Mesendoderm (in vitro differentiated cells): ENCODE measurements at regions not wholly inside any gene's neighbourhood (a gene's known extent, or its start where the extent isn't known, plus 50 kb on each side); places are given as distances from the start of the nearest gene placed in this dataset.
"Not testable (repeated sequence)": the region's sequence is repeated elsewhere in the genome, so short reads cannot be mapped to it uniquely, and the experiment has no call there.

Experiments used
- DNase-seq: peaks from one replicate; pipeline ENCODE4 v3.0.0; 2013
- H2AK5ac ChIP-seq: 2 replicates; pipeline ENCODE4 v1.6.1; 2013; ENCODE audit warnings: low read length, inconsistent platforms
- H2BK120ac ChIP-seq: 2 replicates; pipeline ENCODE4 v1.6.1; 2013; ENCODE audit warnings: low read depth, mild to moderate bottlenecking, low read length, moderate library complexity, mixed read lengths
- H2BK15ac ChIP-seq: replicated peaks from 2 replicates; pipeline ENCODE4 v1.6.1; 2013; ENCODE audit warnings: low read depth, mild to moderate bottlenecking, moderate library complexity
- H2BK5ac ChIP-seq: 2 replicates; pipeline ENCODE4 v1.6.1; 2013; ENCODE audit warnings: low read length, inconsistent platforms
- H3K18ac ChIP-seq: 2 replicates; pipeline ENCODE4 v1.6.1; 2013; ENCODE audit warnings: mild to moderate bottlenecking, low read length, mixed read lengths
- H3K23ac ChIP-seq: one replicate; pipeline ENCODE4 v1.6.1; 2013; ENCODE audit warnings: low read length
- H3K27ac ChIP-seq: 2 replicates; pipeline ENCODE4 v1.5.1; 2013; ENCODE audit warnings: low read depth, mild to moderate bottlenecking, inconsistent platforms, low read length, moderate library complexity
- H3K27me3 ChIP-seq: 2 replicates; pipeline ENCODE4 v1.6.1; 2013; ENCODE audit warnings: low read length, control low read depth, mild to moderate bottlenecking, inconsistent platforms; ENCODE audit not compliant: insufficient read depth, poor library complexity
- H3K36me3 ChIP-seq: 2 replicates; pipeline ENCODE4 v1.6.1; 2013; ENCODE audit warnings: low read length, inconsistent platforms; ENCODE audit not compliant: control insufficient read depth, insufficient read depth
- H3K4ac ChIP-seq: one replicate; pipeline ENCODE4 v1.6.1; 2013; ENCODE audit warnings: low read depth, mild to moderate bottlenecking, low read length, moderate library complexity
- H3K4me1 ChIP-seq: 2 replicates; pipeline ENCODE4 v1.6.1; 2013; ENCODE audit warnings: low read depth, low read length, inconsistent platforms; ENCODE audit not compliant: control insufficient read depth
- H3K4me2 ChIP-seq: 2 replicates; pipeline ENCODE4 v1.6.1; 2013; ENCODE audit warnings: low read length
- H3K4me3 ChIP-seq: 2 replicates; pipeline ENCODE4 v1.5.1; 2013; ENCODE audit warnings: mild to moderate bottlenecking, low read length
- H3K56ac ChIP-seq: one replicate; pipeline ENCODE4 v1.6.1; 2013; ENCODE audit warnings: low read length
- H3K79me1 ChIP-seq: 2 replicates; pipeline ENCODE4 v1.6.1; 2013; ENCODE audit warnings: low read length, inconsistent platforms
- H3K79me2 ChIP-seq: 2 replicates; pipeline ENCODE4 v1.6.1; 2013; ENCODE audit warnings: mild to moderate bottlenecking, low read length; ENCODE audit not compliant: control insufficient read depth, insufficient read depth
- H3K9ac ChIP-seq: 2 replicates; pipeline ENCODE4 v1.6.1; 2013; ENCODE audit warnings: low read length, inconsistent platforms
- H4K5ac ChIP-seq: one replicate; pipeline ENCODE4 v1.6.1; 2013; ENCODE audit warnings: low read length
- H4K8ac ChIP-seq: one replicate; pipeline ENCODE4 v1.6.1; 2013; ENCODE audit warnings: low read depth, mild to moderate bottlenecking, control low read depth, low read length, moderate library complexity
- WGBS: extraction: QIAGEN DNeasy Blood & Tissue Kit; methylation state at CpG from one replicate; pipeline ENCODE4 v1.1.7; 2013; ENCODE audit warnings: low lambda C conversion rate, missing lambda C conversion rate; ENCODE audit not compliant: insufficient coverage; ENCODE audit errors: extremely low coverage; 5-methylcytosine and 5-hydroxymethylcytosine counted together

- H3K4me3 ChIP-seq, H2BK120ac ChIP-seq, H3K4me2 ChIP-seq, H3K4ac ChIP-seq, H3K18ac ChIP-seq, H3K23ac ChIP-seq, H4K5ac ChIP-seq, H2AK5ac ChIP-seq, H3K4me1 ChIP-seq, H2BK15ac ChIP-seq, H4K8ac ChIP-seq, H3K27ac ChIP-seq, H3K56ac ChIP-seq, H3K27me3 ChIP-seq, H2BK5ac ChIP-seq, H3K79me1 ChIP-seq, H3K79me2 ChIP-seq, DNase-seq, H3K9ac ChIP-seq, H3K36me3 ChIP-seq: not testable (repeated sequence)
- no CpG with 5 or more reads among the region's 2 CpGs for whole genome bisulfite sequencing
These were observed 99.6 kb downstream of the TPRA1 start for GRCh38 chr3:127491024-127491305.

GRCh38 chr3:127490271-127491023, 100.1 kb downstream of the TPRA1 start:
- H3K4me3 ChIP-seq = no peak overlapping the region
- H3K18ac ChIP-seq = no peak overlapping the region
- no peak overlapping the region for H2BK15ac ChIP-seq
- no peak overlapping the region for H2BK5ac ChIP-seq
- no peak overlapping the region for H4K5ac ChIP-seq
- H3K4ac ChIP-seq = no peak overlapping the region
- DNase-seq = no peak
- no peak overlapping the region for H3K9ac ChIP-seq
- H3K79me2 ChIP-seq = no peaks in the 10 kb centered on the region
- no peak overlapping the region for H3K4me2 ChIP-seq
- no peak overlapping the region for H3K27ac ChIP-seq
- no peaks in the 10 kb centered on the region for H3K79me1 ChIP-seq
- H3K4me1 ChIP-seq = no peaks in the 10 kb centered on the region
- no peak overlapping the region for H3K23ac ChIP-seq
- no CpG with 5 or more reads among the region's 7 CpGs for WGBS
- H3K27me3 ChIP-seq = no peaks in the 10 kb centered on the region
- no peak overlapping the region for H2AK5ac ChIP-seq
- no peak overlapping the region for H4K8ac ChIP-seq
- H3K56ac ChIP-seq = no peak overlapping the region
- H2BK120ac ChIP-seq = no peak overlapping the region
- H3K36me3 ChIP-seq = no peaks in the 10 kb centered on the region

GRCh38 chr3:127489357-127489756, 101.2 kb downstream of the TPRA1 start:
- no peak overlapping the region for H3K4me2 ChIP-seq
- H3K23ac ChIP-seq = no peak overlapping the region
- H3K79me2 ChIP-seq = no peaks in the 10 kb centered on the region
- H2BK120ac ChIP-seq = no peak overlapping the region
- H3K56ac ChIP-seq = no peak overlapping the region
- H3K9ac ChIP-seq = no peak overlapping the region
- H3K18ac ChIP-seq = no peak overlapping the region
- no peak overlapping the region for H3K4me3 ChIP-seq
- no peak overlapping the region for H2BK15ac ChIP-seq
- no peaks in the 10 kb centered on the region for H3K36me3 ChIP-seq
- H3K4me1 ChIP-seq = no peaks in the 10 kb centered on the region
- DNase-seq = no peak
- no peaks in the 10 kb centered on the region for H3K27me3 ChIP-seq
- WGBS = no CpG with 5 or more reads among the region's 5 CpGs
- no peak overlapping the region for H3K4ac ChIP-seq
- no peak overlapping the region for H3K27ac ChIP-seq
- H2AK5ac ChIP-seq = no peak overlapping the region
- H4K8ac ChIP-seq = no peak overlapping the region
- no peak overlapping the region for H2BK5ac ChIP-seq
- no peak overlapping the region for H4K5ac ChIP-seq
- no peaks in the 10 kb centered on the region for H3K79me1 ChIP-seq

- Histone ChIP-seq H3K18ac (no peak overlapping the region), H2BK15ac (no peak overlapping the region), H4K5ac (no peak overlapping the region), H3K27me3 (no peaks in the 10 kb centered on the region), H2AK5ac (no peak overlapping the region), H2BK120ac (no peak overlapping the region), H3K4me2 (no peak overlapping the region), H3K4ac (no peak overlapping the region), H3K79me1 (no peaks in the 10 kb centered on the region), H2BK5ac (no peak overlapping the region), H3K4me3 (no peak overlapping the region), H3K79me2 (no peaks in the 10 kb centered on the region), H3K23ac (no peak overlapping the region), H3K27ac (no peak overlapping the region), H3K36me3 (no peaks in the 10 kb centered on the region), H3K56ac (no peak overlapping the region), H4K8ac (no peak overlapping the region), H3K9ac (no peak overlapping the region), H3K4me1 (no peaks in the 10 kb centered on the region)
- no peak for DNase-seq
- WGBS = no CpG with 5 or more reads among the region's 3 CpGs
These were observed 101.8 kb downstream of the TPRA1 start for GRCh38 chr3:127488740-127489139.

- Histone ChIP-seq H3K79me1 (no peaks in the 10 kb centered on the region), H3K18ac (no peak overlapping the region), H4K5ac (no peak overlapping the region), H2AK5ac (no peak overlapping the region), H3K23ac (no peak overlapping the region), H3K27ac (no peak overlapping the region), H3K79me2 (no peaks in the 10 kb centered on the region), H3K36me3 (no peaks in the 10 kb centered on the region), H2BK15ac (no peak overlapping the region), H3K4me3 (no peak overlapping the region), H3K56ac (no peak overlapping the region), H3K4ac (no peak overlapping the region), H3K9ac (no peak overlapping the region), H3K4me2 (no peak overlapping the region), H3K4me1 (no peaks in the 10 kb centered on the region), H2BK120ac (no peak overlapping the region), H2BK5ac (no peak overlapping the region), H4K8ac (no peak overlapping the region), H3K27me3 (no peaks in the 10 kb centered on the region)
- DNase-seq = no peak
- WGBS = no CpG with 5 or more reads among the region's 8 CpGs
These were observed 102.3 kb downstream of the TPRA1 start for GRCh38 chr3:127488141-127488672.

- DNase-seq = no peak
- Histone ChIP-seq H2BK120ac (no peak overlapping the region), H3K23ac (no peak overlapping the region), H3K4ac (no peak overlapping the region), H4K5ac (no peak overlapping the region), H3K9ac (no peak overlapping the region), H3K4me1 (no peaks in the 10 kb centered on the region), H2AK5ac (no peak overlapping the region), H3K79me1 (no peaks in the 10 kb centered on the region), H3K36me3 (no peaks in the 10 kb centered on the region), H3K56ac (no peak overlapping the region), H3K27ac (no peak overlapping the region), H3K18ac (no peak overlapping the region), H4K8ac (no peak overlapping the region), H3K4me3 (no peak overlapping the region), H2BK5ac (no peak overlapping the region), H3K27me3 (no peaks in the 10 kb centered on the region), H3K4me2 (no peak overlapping the region), H3K79me2 (no peaks in the 10 kb centered on the region), H2BK15ac (no peak overlapping the region)
- WGBS = no CpG with 5 or more reads among the region's 7 CpGs
These were observed 103.3 kb downstream of the TPRA1 start for GRCh38 chr3:127487196-127487595.
